ENCODE measurements at regions not wholly inside any gene's neighbourhood (a gene's known extent, or its start where the extent isn't known, plus 50 kb on each side); places are given as distances from the start of the nearest gene placed in this dataset.

- no peak for TF ChIP-seq CTCF (IDR thresholded peaks at IDR 0.05; ENCODE audit: insufficient read depth, low read length, poor library complexity, severe bottlenecking)
- TF ChIP-seq EZH2phosphoT487 (conservative IDR thresholded peaks at IDR 0.05; ENCODE audit: low read length), result no peak
Measured at GRCh38 chr11:29018631-29019030, 910.4 kb downstream of the METTL15 start.

Data from SU-DHL-6 (cell line).